HG02870 (cell line): ENCODE measurements at regions not wholly inside any gene's neighbourhood (a gene's known extent, or its start where the extent isn't known, plus 50 kb on each side); places are given as distances from the start of the nearest gene placed in this dataset.

Experiments used
- ATAC-seq: cut with Tn5 transposase; IDR thresholded peaks from one replicate; pipeline ENCODE4 v1.9.1; 2021; ENCODE audit warnings: mild to moderate bottlenecking, moderate library complexity; ENCODE audit not compliant: unreplicated experiment

DNA sequence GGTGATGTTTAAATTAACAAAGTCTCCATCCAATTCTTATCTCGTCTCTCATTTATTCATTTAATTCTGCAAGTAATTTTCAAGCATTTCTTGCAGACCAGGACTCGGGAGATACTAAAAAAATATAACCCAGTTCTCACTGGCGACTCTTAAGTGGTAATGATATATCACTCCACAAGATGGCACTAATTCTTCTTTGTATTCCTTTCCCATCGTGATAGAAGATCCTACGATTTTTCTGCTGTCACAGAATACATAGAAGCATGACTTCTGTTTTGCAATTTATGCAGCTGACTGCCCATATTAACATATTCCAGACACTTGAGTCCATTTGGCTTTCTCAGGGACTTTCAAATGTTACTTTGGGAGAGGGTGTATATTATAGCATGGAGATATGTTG, 64.0 kb upstream of the FGF13 start:
- ATAC-seq, result no peak

DNA sequence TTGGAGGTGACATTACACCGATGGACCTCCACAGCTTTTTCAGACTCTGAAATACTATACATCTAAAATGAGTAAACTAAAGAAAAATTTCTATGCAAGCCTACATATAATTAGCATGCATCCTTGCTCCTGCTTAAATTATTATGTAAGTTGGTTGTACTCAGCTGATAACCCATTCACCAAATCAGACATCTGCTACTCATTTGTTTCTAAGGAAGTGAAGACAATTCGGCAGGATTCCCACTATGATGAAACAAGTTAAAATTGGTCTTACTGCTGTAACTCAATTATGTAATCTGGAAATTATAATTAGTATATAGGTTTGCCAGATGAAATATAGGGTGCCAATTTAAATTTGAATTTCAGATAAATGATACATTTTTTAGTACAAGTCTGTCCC, 59.5 kb upstream of the FGF13 start:
- no peak for ATAC-seq

DNA sequence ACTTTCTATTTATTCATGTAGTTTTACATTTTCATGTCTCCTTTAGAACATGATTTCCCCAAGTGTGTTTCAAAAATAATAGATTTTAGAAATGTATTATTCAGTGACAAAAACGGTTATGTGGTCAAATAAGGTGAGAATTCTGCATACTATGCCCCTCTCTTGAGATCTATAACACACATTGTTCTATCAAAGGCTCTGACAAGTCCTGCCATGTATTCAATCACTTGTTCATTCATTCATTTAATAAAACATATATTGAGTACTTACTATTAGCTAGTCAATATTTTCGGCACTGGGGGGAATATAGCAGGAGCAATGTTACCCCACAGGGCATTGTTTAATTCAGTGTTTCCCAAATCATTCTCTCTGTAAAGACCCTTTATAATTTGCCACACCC, 58.4 kb upstream of the FGF13 start:
- ATAC-seq, result no peak

DNA sequence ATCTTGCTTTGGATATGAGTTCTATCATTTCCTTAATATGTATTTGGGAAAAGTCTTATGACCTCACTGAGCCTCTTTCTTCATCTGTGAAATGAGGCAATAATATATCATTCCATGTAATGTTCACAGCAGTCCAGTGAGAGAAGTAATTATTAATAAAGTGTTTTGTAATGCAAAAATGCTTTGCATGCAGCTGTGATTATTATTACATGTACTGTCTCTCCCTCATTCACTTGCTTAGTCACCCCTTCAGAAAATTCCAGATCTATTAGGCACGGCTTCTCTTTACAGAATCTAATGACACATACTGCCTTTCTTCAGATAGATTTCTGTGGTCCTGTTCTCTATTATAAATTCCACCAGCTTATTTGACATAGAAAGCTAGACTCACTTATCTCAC, 53.5 kb upstream of the FGF13 start:
- ATAC-seq, result no peak

DNA sequence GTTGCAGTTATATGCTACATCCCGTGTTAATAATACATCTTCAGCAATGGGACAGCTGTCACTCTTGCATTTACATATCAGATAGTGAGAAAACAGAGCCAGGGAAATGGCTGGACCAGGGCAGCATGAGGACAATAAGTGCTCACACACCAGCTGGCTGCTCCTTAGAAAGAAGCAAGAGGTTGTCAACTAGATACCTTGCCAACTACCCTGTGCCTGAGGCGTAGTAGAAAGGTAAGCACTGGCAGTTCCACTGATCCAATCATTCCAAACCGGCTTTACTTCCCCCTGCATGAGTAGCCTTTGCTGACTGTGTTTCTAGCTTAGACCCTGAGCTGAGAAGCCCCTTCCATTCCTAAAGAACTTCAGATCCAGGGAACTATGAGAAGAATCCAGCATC, 52.2 kb upstream of the FGF13 start:
- ATAC-seq, result no peak

DNA sequence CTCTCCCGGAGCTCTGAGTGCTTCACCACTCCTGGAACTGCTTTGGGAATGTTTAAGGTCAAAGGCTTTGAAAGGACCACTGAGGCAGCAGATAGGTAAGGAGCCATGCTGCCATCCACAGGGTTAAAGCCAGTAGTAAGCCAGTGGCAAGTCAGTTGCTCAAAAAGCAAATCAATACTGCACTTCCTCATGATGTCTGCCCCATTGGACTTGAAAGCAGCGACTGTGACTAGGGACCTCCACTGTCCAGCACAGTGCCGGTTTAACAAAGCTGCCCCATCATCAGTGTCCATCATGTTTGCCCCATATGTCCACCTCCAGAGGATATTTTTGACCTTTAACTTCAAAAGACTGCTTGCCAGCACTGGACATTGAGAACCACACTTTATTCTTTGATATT, 49.9 kb upstream of the FGF13 start:
- no peak for ATAC-seq
